Choroid plexus epithelial cell (primary cell): ENCODE measurements at regions not wholly inside any gene's neighbourhood (a gene's known extent, or its start where the extent isn't known, plus 50 kb on each side); places are given as distances from the start of the nearest gene placed in this dataset.

Source experiments
- DNase-seq: peaks from one replicate; pipeline ENCODE4 v3.0.0-alpha.2; 2010; ENCODE audit warnings: low read depth
- H3K4me3 ChIP-seq: 2 replicates; pipeline ENCODE4 v1.5.1; 2011; ENCODE audit warnings: low read depth, mild to moderate bottlenecking, control low read depth, low read length, moderate library complexity
- CTCF ChIP-seq: conservative IDR thresholded peaks from 2 replicates; pipeline ENCODE4 v1.5.1; 2011; ENCODE audit warnings: low read depth, mild to moderate bottlenecking, control low read depth, inconsistent platforms, low read length, moderate library complexity

DNA sequence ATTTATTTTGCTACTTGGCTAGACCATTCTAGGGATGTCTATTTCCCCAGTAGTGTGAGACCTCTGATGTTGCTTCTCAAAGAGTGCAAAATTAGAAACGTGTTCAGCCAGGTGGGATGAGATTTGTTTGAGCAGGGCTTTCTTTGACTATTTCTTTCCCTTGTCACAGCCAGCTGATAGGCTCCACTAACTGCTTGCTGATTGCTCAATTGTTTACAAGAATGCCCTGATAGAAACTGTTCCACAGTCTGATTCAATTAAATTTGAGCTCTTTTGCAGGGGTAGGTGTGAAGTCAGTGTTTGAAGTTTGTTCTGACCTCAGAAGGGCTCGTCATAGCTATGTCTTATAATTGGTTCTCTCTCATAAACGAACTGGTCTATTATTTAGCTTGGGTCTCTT, 220.5 kb downstream of the FNDC1 start:
- DNase-seq = no peak
- H3K4me3 ChIP-seq = no peak overlapping the region
- no peak for TF ChIP-seq CTCF

DNA sequence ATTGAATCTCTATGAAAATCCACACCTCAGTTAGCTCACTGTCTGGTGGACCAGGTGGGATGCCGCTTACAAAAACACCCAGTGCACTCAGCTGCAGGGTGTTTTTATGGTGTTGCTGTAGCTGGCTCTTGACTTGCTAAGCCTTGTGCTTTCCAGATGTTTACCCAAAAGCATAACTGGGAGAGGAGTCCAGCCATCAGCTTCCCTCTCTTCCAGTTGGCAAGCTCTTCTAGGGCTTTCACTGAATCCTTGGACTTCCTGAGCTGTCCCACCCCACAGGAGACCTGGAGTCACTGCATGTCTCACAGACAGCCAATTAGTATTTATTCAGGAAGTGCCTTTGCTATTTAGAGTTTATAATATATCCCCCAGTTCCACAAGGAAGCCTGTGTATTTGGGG, 210.9 kb downstream of the FNDC1 start:
- DNase-seq = no peak
- no peak overlapping the region for H3K4me3 ChIP-seq
- no peak for TF ChIP-seq CTCF

GRCh38 chr6:159378411-159379328, 209.5 kb downstream of the FNDC1 start:
- peak; percentile 6 for DNase-seq
- H3K4me3 ChIP-seq = no peak overlapping the region
- no peak for TF ChIP-seq CTCF

GRCh38 chr6:159376516-159377158, 207.4 kb downstream of the FNDC1 start:
- DNase-seq = no peak
- TF ChIP-seq CTCF = no peak
- no peak overlapping the region for H3K4me3 ChIP-seq

DNA sequence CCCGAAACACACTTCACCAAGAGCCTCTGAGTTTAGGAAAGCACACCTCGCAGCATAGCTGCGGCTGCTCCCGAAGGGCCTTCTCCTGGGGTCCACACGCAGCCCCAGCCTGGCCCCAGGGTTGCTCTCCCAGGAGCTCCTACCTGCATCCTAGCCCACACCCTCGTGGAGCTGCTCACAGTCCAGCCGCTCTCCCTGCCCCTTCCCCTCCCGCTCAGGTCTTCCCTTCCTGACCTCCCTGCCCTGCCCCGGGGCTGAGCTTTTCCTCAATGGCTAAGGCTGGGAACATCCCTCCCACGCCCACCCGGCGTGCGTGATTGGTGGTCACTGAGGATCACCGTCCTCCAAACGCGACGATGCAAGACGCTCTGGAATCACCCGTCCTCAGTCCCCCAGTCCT, 205.8 kb downstream of the FNDC1 start:
- no peak for DNase-seq
- TF ChIP-seq CTCF = no peak
- H3K4me3 ChIP-seq = no peak overlapping the region

DNA sequence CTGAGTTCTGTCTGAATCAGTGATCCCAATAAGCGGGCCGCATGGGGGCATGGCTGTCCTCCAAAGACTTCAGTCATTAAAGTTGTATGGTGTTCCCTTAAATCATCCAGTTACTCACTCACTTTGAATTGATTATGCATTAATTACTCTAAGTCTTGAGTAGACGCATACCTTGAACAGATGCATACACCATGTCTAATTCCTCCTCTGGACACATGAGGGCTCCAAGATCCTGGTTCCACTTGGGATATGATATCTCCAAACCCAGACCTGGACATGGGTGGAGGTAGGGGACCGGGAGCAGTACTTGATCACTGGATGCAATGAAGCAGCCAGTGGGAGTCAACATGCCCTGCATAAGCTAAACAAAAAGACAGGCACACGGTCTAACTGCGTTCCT, 204.5 kb downstream of the FNDC1 start:
- DNase-seq = no peak
- no peak for TF ChIP-seq CTCF

GRCh38 chr6:159372333-159372732, 203.1 kb downstream of the FNDC1 start:
- no peak overlapping the region for H3K4me3 ChIP-seq
- DNase-seq = no peak
- no peak for TF ChIP-seq CTCF

More for the DNA sequence above, 204.5 kb downstream of the FNDC1 start:
- H3K4me3 ChIP-seq = no peak overlapping the region
